ENCODE measurements at regions not wholly inside any gene's neighbourhood (a gene's known extent, or its start where the extent isn't known, plus 50 kb on each side); places are given as distances from the start of the nearest gene placed in this dataset.

GRCh38 chr3:124257336-124257864, 265.5 kb upstream of the ROPN1 start:
- Histone ChIP-seq H3K4ac (replicated peaks; ENCODE audit: insufficient read length, low read depth, low read length) (no peak overlapping the region), H2BK5ac (ENCODE audit: low read depth, low read length) (no peak overlapping the region), H3K18ac (ENCODE audit: extremely low read depth, low read length) (no peak overlapping the region), H3K23ac (ENCODE audit: insufficient read length) (no peak overlapping the region), H4K8ac (ENCODE audit: extremely low read depth, insufficient read depth, low read length) (no peak overlapping the region), H2BK120ac (replicated peaks; ENCODE audit: low read depth, low read length) (no peak overlapping the region), H2AK5ac (ENCODE audit: low read depth, low read length) (no peak overlapping the region), H3K14ac (ENCODE audit: insufficient read length) (no peak overlapping the region), H3K23me2 (ENCODE audit: low read depth, low read length) (no peaks in the 10 kb centered on the region), H4K5ac (ENCODE audit: insufficient read length, low read depth, low read length) (no peak overlapping the region), H2BK12ac (ENCODE audit: low read depth, low read length) (no peak overlapping the region), H3K79me1 (ENCODE audit: low read depth, low read length) (no peaks in the 10 kb centered on the region), H3K27me3 (replicated peaks in 1 of 4; ENCODE audit: control insufficient read depth in 3 of 4, extremely low read depth in 1 of 4, insufficient read depth in 3 of 4, low read length in 3 of 4) (no peaks in the 10 kb centered on the region), H3K9ac (replicated peaks in 1 of 4; ENCODE audit: extremely low read depth in 1 of 4, low read depth in 3 of 4, low read length in 3 of 4) (no peak overlapping the region), H4K91ac (replicated peaks; ENCODE audit: insufficient read length, low read length) (no peak overlapping the region), H2AFZ (ENCODE audit: low read length) (no peak overlapping the region), H2BK15ac (ENCODE audit: low read length) (no peak overlapping the region), H3K27ac (ENCODE audit: low read depth, low read length) (no peak overlapping the region), H3K4me3 (ENCODE audit: extremely low read depth in 1 of 4, insufficient read depth in 2 of 4, low read depth in 3 of 4, low read length in 4 of 4) (no peak overlapping the region), H3K4me1 (replicated peaks in 1 of 4; ENCODE audit: control insufficient read depth in 3 of 4, insufficient read depth in 4 of 4, low read length in 3 of 4) (peaks cover 0 to 8% (median 4%) of the 10 kb centered on the region in 4 experiments), H2BK20ac (ENCODE audit: low read length) (no peak overlapping the region), H3K9me3 (ENCODE audit: insufficient read depth in 2 of 2, low read depth in 1 of 2, low read length in 1 of 2) (no peaks in the 10 kb centered on the region), H3K56ac (replicated peaks; ENCODE audit: insufficient read length, low read depth, low read length) (no peak overlapping the region), H3K4me2 (ENCODE audit: insufficient read depth in 1 of 2, low read depth in 2 of 2, low read length in 2 of 2) (no peak overlapping the region), H3K79me2 (ENCODE audit: control insufficient read depth in 1 of 2, insufficient read depth in 2 of 2, low read length in 2 of 2) (no peaks in the 10 kb centered on the region), H3K36me3 (ENCODE audit: control insufficient read depth in 2 of 4, insufficient read depth in 4 of 4, low read length in 3 of 4) (no peaks in the 10 kb centered on the region), H4K20me1 (replicated peaks in 1 of 2; ENCODE audit: control insufficient read depth in 1 of 2, insufficient read depth in 2 of 2, low read length in 2 of 2) (no peaks in the 10 kb centered on the region)
- ChIA-PET CTCF (ENCODE audit: partially characterized antibody) (interaction anchor here (1.9 to 2.3 kb wide), 2 partner anchors 10 to 11 kb away, joined by 4 to 11 read pairs; no protein-coding TSS in a partner anchor), POLR2A (ENCODE audit: partially characterized antibody) (no interaction called here)
- no peak for TF ChIP-seq BCL11A (IDR thresholded peaks at IDR 0.05; ENCODE audit: low read depth in 2 of 2, low read length in 2 of 2)
- no peak for TF ChIP-seq RFX5 (IDR thresholded peaks at IDR 0.05; ENCODE audit: borderline replicate concordance, low read depth, low read length)
- TF ChIP-seq EGR1 (IDR thresholded peaks at IDR 0.05; ENCODE audit: borderline replicate concordance, low read depth, low read length), result no peak
- no peak for TF ChIP-seq ZNF274 (IDR thresholded peaks at IDR 0.05; ENCODE audit: borderline replicate concordance, extremely low read depth, low read length)
- no peak for TF ChIP-seq TAF1 (IDR thresholded peaks at IDR 0.05; ENCODE audit: low read depth, low read length)
- TF ChIP-seq RBBP5 (IDR thresholded peaks at IDR 0.05; ENCODE audit: borderline replicate concordance, low read depth, low read length), result no peak
- DNase-seq (ENCODE audit: low read depth in 1 of 2, low spot score in 2 of 2) (no peak), FAIRE-seq (no peak)
- WGBS, 2 experiments (ENCODE audit: extremely low coverage in 1 of 2, insufficient coverage in 1 of 2, insufficient read length in 1 of 2, insufficient replicate concordance in 2 of 2, low coverage in 1 of 2, low lambda C conversion rate in 2 of 2, missing lambda C conversion rate in 1 of 2), result 13% methylated on average over 1 of the region's 1 CpG; no CpG with 5 or more reads in 1 of the 2 experiments
